Transverse colon (tissue), 4 donors: ENCODE measurements at regions not wholly inside any gene's neighbourhood (a gene's known extent, or its start where the extent isn't known, plus 50 kb on each side); places are given as distances from the start of the nearest gene placed in this dataset.

ENCODE experiments used
- DNase-seq: peaks from one replicate; pipeline ENCODE4 v3.0.0-alpha.2; 2019
- H3K27ac ChIP-seq, 4 donors: fragments of 200-600 bp; sonication (generic); 2 replicates each; pipeline ENCODE4 v1.5.1; 2016 to 2018; ENCODE audit warnings: inconsistent platforms in 4 of 4
- H3K27me3 ChIP-seq: fragments of 200-600 bp; sonication (generic); 2 replicates; pipeline ENCODE4 v1.5.1; 2017; ENCODE audit warnings: inconsistent platforms
- H3K36me3 ChIP-seq, 4 donors: fragments of 200-600 bp; sonication (generic); 2 replicates each; pipeline ENCODE4 v1.5.1; 2017 to 2019; ENCODE audit warnings: inconsistent platforms in 4 of 4
- H3K4me1 ChIP-seq, 4 donors: fragments of 200-600 bp; sonication (generic); 2 replicates each; pipeline ENCODE4 v1.5.1; 2017 to 2020; ENCODE audit warnings: inconsistent platforms in 4 of 4
- H3K4me3 ChIP-seq, 4 donors: fragments of 200-600 bp; sonication (generic); 1 replicate in 1 of 4; 2 replicates in 3 of 4; pipeline versions ENCODE4 v1.5.1 to v1.6.1; 2017 to 2019; ENCODE audit warnings: inconsistent platforms in 4 of 4
- H3K9me3 ChIP-seq, 2 donors: fragments of 200-600 bp; sonication (generic); 2 replicates each; pipeline ENCODE4 v1.5.1; 2017 to 2019; ENCODE audit warnings: inconsistent platforms in 2 of 2
- EP300 ChIP-seq: sonication (generic); formaldehyde crosslinking; IDR thresholded peaks from one replicate; pipeline ENCODE4 v1.6.1; 2017; ENCODE audit warnings: antibody characterized with exemption, low read depth
- POLR2A ChIP-seq: fragments of 450-650 bp; IDR thresholded peaks from one replicate; pipeline ENCODE4 v1.6.1; 2016; ENCODE audit warnings: antibody characterized with exemption, mild to moderate bottlenecking, moderate library complexity
- POLR2AphosphoS5 ChIP-seq, 3 donors: sonication (generic); formaldehyde crosslinking; IDR thresholded peaks; one replicate each; pipeline ENCODE4 v1.6.1; 2016; ENCODE audit warnings: antibody characterized with exemption in 3 of 3
- WGBS, 2 donors: methylation state at CpG; one replicate each; pipeline ENCODE4 v1.1.5; 2018; ENCODE audit warnings: low coverage in 1 of 2; 5-methylcytosine and 5-hydroxymethylcytosine counted together
- in situ Hi-C, 4 donors: fragments of 200-750 bp; cut with MboI; loops; one replicate each; pipeline versions ENCODE4 v1.15.0 to v1.15.1; 2017; ENCODE audit warnings: low sequenced_read_pairs in 3 of 4, low pct_ligation_motif_present in 1 of 4, low pct_unique_long_range_greater_than_20kb in 1 of 4
- intact Hi-C: fragments of 100-400 bp; cut with DNase I; formaldehyde crosslinking; loops from one replicate; pipeline ENCODE4 v1.15.1; 2023; ENCODE audit warnings: low total_unique reads
- TF ChIP-seq, protein P1 (sequence below), 5 experiments: fragments of 200-600 bp in 3 of 5; fragments of 450-650 bp in 2 of 5; sonication (generic) in 3 of 5; IDR thresholded peaks; 1 replicate in 2 of 5; 2 replicates in 3 of 5; pipeline ENCODE4 v1.5.1; 2016 to 2017; ENCODE audit warnings: antibody characterized with exemption in 5 of 5, inconsistent platforms in 3 of 5, mild to moderate bottlenecking in 2 of 5, moderate library complexity in 1 of 5

DNA sequence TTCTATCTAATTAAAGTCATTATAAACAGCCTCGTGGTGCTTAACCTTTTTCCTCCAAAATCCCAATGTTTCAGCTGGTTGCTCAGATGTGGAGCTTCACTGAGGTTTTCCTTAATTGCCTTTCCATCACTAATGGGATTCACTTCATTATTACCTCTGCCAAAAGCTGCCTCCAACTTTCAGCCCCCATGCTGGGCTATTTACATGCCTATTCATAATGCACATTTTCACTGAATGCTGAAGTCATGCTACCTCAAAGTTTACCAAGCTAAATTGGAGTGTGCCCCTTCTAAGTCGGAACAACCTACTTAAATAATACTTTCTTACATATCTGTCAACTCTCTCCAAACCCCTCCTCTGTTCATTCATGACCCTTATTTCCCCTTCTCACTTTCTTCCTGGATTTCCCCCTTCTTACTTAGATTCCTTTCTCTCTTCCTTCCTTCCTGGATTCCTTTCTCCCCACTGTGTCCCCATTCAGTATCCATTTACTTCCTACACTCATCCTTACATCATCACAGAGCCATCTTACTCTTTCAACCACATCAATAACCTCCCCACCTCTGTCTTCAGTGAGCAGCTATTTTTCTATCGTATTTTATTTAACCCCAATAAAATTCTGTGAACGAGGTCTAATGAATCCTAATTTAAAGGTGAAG, 887.3 kb upstream of the TENM4 start:
- H3K36me3 ChIP-seq, result no peaks in the 10 kb centered on the region
- H3K4me3 ChIP-seq, result no peak overlapping the region
- in situ Hi-C loops, result no loop called here
- H3K9me3 ChIP-seq, result no peaks in the 10 kb centered on the region
- no peak for DNase-seq
- no peak for TF ChIP-seq EP300
- no peak for TF ChIP-seq POLR2AphosphoS5 (IDR thresholded peaks at IDR 0.05)
- TF ChIP-seq POLR2A, result no peak
- TF ChIP-seq, protein P1, sequence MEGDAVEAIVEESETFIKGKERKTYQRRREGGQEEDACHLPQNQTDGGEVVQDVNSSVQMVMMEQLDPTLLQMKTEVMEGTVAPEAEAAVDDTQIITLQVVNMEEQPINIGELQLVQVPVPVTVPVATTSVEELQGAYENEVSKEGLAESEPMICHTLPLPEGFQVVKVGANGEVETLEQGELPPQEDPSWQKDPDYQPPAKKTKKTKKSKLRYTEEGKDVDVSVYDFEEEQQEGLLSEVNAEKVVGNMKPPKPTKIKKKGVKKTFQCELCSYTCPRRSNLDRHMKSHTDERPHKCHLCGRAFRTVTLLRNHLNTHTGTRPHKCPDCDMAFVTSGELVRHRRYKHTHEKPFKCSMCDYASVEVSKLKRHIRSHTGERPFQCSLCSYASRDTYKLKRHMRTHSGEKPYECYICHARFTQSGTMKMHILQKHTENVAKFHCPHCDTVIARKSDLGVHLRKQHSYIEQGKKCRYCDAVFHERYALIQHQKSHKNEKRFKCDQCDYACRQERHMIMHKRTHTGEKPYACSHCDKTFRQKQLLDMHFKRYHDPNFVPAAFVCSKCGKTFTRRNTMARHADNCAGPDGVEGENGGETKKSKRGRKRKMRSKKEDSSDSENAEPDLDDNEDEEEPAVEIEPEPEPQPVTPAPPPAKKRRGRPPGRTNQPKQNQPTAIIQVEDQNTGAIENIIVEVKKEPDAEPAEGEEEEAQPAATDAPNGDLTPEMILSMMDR (IDR thresholded peaks at IDR 0.05), result no peak
- no peaks in the 10 kb centered on the region for H3K4me1 ChIP-seq
- 70 to 74% methylated on average over 4 of the region's 4 CpGs for WGBS, 2 donors
- H3K27ac ChIP-seq, result no peak overlapping the region
- intact Hi-C loops, result no loop called here
- H3K27me3 ChIP-seq, result no peaks in the 10 kb centered on the region

DNA sequence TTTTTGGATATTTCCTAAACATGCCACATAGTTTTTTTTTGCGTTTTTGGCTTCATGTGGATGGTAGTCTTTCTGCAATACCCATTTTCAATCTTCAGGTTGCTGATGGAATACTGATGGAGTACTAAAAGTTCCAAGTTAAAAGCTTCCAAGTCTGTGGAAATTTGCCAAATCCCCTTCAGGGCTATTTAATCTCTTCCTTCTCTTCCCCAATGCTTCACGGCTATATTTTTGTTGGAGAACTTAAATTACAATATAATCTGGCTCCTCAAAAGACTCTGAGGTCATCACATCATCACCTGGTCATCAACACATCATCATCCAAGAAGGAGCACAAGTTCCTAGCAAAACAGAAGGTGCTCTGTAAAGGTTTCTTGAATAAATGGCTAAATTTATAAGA, 881.0 kb upstream of the TENM4 start:
- DNase-seq, result no peak
- no peaks in the 10 kb centered on the region for H3K4me1 ChIP-seq
- 48 to 61% methylated on average over 2 of the region's 2 CpGs for WGBS, 2 donors
- H3K27me3 ChIP-seq, result no peaks in the 10 kb centered on the region
- no peak overlapping the region for H3K4me3 ChIP-seq
- no peak overlapping the region for H3K27ac ChIP-seq
- H3K36me3 ChIP-seq, result no peaks in the 10 kb centered on the region
- no peaks in the 10 kb centered on the region for H3K9me3 ChIP-seq
- intact Hi-C loops (no loop called here), in situ Hi-C loops (no loop called here)
- TF ChIP-seq POLR2A, result no peak
- TF ChIP-seq EP300, result no peak
- TF ChIP-seq, protein P1 (IDR thresholded peaks at IDR 0.05), result no peak
- no peak for TF ChIP-seq POLR2AphosphoS5 (IDR thresholded peaks at IDR 0.05)

DNA sequence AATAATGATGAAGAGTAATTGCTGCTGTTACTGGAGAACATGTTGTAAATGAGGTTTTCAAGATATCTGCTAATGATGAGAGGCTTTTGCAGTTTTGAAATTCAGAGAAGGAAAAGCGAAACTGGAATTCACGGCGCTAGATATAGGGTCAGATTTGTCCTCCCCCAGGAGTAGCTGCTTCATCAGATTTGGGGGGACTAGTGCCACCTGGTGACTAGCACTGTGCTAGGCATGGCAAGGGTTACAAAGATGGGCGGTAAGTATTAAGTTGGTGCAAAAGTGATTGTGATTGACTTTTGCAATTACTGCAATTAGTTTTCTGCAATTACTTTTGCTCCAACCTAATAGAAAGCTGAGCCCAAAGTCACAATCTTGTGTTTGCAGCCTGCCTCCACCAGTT, 879.9 kb upstream of the TENM4 start:
- no peak overlapping the region for H3K4me3 ChIP-seq
- H3K9me3 ChIP-seq, result no peaks in the 10 kb centered on the region
- H3K36me3 ChIP-seq, result no peaks in the 10 kb centered on the region
- DNase-seq, result no peak
- in situ Hi-C loops, result no loop called here
- intact Hi-C loops, result no loop called here
- no peaks in the 10 kb centered on the region for H3K4me1 ChIP-seq
- TF ChIP-seq POLR2AphosphoS5 (IDR thresholded peaks at IDR 0.05), result no peak
- TF ChIP-seq, protein P1 (IDR thresholded peaks at IDR 0.05), result no peak
- TF ChIP-seq POLR2A, result no peak
- TF ChIP-seq EP300, result no peak
- H3K27me3 ChIP-seq, result no peaks in the 10 kb centered on the region
- no peak overlapping the region for H3K27ac ChIP-seq
- WGBS, 2 donors, result 81 to 84% methylated on average over 3 to 4 of the region's 4 CpGs

DNA sequence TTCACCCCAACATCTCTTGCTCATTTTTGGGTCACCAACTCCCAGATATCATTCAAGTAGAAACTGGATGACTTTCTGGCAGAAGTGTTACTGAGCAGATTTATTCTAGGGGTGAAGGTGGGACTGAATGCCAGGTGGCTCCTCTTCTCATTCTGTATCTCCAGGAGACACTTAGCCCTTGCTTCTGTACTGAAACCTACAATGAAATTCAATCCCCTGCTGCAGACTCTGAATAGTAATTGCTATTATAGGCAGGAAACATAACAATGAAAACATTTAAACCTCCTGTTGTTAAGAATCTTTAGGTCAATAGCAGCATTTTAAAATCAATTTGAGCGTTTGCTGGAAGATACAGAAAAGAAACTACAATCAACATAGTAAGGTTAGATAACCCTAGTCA, 879.4 kb upstream of the TENM4 start:
- in situ Hi-C loops (no loop called here), intact Hi-C loops (no loop called here)
- no peaks in the 10 kb centered on the region for H3K4me1 ChIP-seq
- WGBS, 2 donors, result 71 to 89% methylated on average over 1 of the region's 1 CpG
- no peak for DNase-seq
- no peak overlapping the region for H3K4me3 ChIP-seq
- H3K27ac ChIP-seq, result no peak overlapping the region
- TF ChIP-seq, protein P1 (IDR thresholded peaks at IDR 0.05), result no peak
- no peak for TF ChIP-seq EP300
- TF ChIP-seq POLR2AphosphoS5 (IDR thresholded peaks at IDR 0.05), result no peak
- TF ChIP-seq POLR2A, result no peak
- H3K27me3 ChIP-seq, result no peaks in the 10 kb centered on the region
- H3K9me3 ChIP-seq, result no peaks in the 10 kb centered on the region
- no peaks in the 10 kb centered on the region for H3K36me3 ChIP-seq
